ENCODE measurements at regions not wholly inside any gene's neighbourhood (a gene's known extent, or its start where the extent isn't known, plus 50 kb on each side); places are given as distances from the start of the nearest gene placed in this dataset.

DNA sequence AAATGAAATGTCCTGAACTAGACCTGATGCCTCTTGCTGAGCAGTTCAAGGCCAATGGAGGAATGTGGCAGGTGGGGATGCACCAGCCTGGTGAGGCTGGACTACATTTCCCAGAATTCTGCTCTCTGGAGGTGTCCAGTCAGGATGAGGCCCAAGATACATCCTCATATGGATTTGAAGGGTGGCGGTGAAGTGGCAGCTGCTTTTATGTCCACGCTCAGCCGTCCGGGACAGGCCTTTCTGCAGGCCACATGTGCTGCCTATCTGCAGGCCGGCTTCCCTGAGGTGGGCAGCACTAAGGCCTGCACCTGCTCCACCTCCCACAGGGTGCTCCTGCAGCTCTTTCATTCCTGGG, 230.2 kb downstream of the BCL11B start:
- Histone ChIP-seq H3K4me3 (no peak overlapping the region), H3K27ac (no peak overlapping the region), H3K36me3 (no peaks in the 10 kb centered on the region), H3K27me3 (replicated peaks; ENCODE audit: insufficient read depth) (no peaks in the 10 kb centered on the region), H3K9me3 (no peaks in the 10 kb centered on the region), H3K4me1 (ENCODE audit: control insufficient read depth in 1 of 2, low read depth in 2 of 2) (peaks cover 0 to 19% of the 10 kb centered on the region in 2 donors)
- DNase-seq (ENCODE audit: low spot score), result no peak
- ATAC-seq (ENCODE audit: insufficient number of reproducible peaks, low FRiP score, low read depth), result no peak
- TF ChIP-seq, protein P1, sequence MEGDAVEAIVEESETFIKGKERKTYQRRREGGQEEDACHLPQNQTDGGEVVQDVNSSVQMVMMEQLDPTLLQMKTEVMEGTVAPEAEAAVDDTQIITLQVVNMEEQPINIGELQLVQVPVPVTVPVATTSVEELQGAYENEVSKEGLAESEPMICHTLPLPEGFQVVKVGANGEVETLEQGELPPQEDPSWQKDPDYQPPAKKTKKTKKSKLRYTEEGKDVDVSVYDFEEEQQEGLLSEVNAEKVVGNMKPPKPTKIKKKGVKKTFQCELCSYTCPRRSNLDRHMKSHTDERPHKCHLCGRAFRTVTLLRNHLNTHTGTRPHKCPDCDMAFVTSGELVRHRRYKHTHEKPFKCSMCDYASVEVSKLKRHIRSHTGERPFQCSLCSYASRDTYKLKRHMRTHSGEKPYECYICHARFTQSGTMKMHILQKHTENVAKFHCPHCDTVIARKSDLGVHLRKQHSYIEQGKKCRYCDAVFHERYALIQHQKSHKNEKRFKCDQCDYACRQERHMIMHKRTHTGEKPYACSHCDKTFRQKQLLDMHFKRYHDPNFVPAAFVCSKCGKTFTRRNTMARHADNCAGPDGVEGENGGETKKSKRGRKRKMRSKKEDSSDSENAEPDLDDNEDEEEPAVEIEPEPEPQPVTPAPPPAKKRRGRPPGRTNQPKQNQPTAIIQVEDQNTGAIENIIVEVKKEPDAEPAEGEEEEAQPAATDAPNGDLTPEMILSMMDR (IDR thresholded peaks at IDR 0.05), result no peak

DNA sequence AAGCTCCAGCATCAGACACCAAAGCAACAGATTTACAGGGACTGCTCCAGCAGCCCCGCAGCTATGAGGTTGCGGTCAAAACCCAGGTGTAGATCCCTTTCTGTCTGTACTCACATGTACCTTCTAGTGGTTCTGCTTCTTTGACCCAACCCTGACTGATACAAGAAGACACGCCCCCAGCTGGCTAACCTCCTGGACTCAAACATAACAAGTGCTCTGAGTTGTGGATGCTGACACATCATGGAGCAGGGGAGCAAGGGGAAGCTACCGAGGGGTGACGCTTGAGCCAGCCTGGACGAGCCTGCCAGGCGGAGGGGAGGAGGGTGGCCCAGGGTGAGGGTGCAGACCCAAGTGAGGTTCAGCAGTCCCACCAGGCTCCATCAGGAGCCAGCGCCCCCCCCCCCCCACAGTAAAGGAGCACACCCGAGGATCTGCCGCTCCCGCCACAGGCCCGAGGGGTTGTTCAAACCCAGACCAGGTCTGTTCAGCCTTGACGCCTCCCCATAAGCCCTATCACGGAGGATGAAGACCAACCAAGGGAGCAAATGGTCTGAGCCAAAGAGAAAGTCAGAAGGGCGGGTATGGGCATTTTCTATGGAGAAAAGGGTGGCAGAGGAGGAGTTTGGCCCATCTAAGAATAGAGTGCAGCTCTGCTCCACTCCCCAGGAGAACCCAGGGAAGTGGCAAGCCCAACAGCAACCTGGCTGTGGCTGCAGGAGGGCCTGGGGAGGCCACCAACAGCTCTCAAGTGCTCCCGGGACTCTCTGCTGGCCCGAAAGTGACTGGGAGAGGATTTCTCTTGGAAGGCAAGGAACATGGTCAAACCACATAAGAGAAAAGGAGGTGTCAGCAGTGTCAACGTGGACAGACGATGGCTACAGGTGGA, 229.4 kb downstream of the BCL11B start:
- DNase-seq (ENCODE audit: low spot score) (no peak), ATAC-seq (ENCODE audit: insufficient number of reproducible peaks, low FRiP score, low read depth) (no peak)
- TF ChIP-seq, protein P1 (IDR thresholded peaks at IDR 0.05), result no peak
- Histone ChIP-seq H3K36me3 (no peaks in the 10 kb centered on the region), H3K4me3 (no peak overlapping the region), H3K27ac (no peak overlapping the region), H3K27me3 (replicated peaks; ENCODE audit: insufficient read depth) (no peaks in the 10 kb centered on the region), H3K4me1 (ENCODE audit: control insufficient read depth in 1 of 2, low read depth in 2 of 2) (peaks cover 0 to 14% of the 10 kb centered on the region in 2 donors), H3K9me3 (no peaks in the 10 kb centered on the region)

DNA sequence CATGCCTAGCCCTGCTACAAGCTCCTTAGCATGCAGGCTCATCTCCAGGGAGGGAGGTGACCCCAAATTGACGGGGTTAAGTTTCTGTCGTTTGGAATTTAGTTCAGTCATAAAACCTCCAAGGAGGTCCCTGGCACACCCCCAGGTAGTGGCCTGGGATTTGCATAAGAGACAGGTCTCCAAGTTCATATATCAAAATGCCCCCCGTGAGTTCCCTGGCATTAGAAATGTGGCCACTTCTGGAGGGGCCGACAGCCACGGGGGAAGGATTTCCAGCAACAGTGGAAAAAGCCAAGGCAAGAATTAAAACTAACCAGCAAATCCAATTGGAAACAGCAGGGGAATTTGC, 228.8 kb downstream of the BCL11B start:
- no peaks in the 10 kb centered on the region for H3K27me3 ChIP-seq (replicated peaks; ENCODE audit: insufficient read depth)
- no peak overlapping the region for H3K27ac ChIP-seq
- TF ChIP-seq, protein P1 (IDR thresholded peaks at IDR 0.05), result no peak
- DNase-seq (ENCODE audit: low spot score), result no peak
- no peaks in the 10 kb centered on the region for H3K9me3 ChIP-seq
- H3K4me1 ChIP-seq (ENCODE audit: control insufficient read depth in 1 of 2, low read depth in 2 of 2), result peaks cover 0 to 14% of the 10 kb centered on the region in 2 donors
- H3K36me3 ChIP-seq, result no peaks in the 10 kb centered on the region
- no peak for ATAC-seq (ENCODE audit: insufficient number of reproducible peaks, low FRiP score, low read depth)
- H3K4me3 ChIP-seq, result no peak overlapping the region

DNA sequence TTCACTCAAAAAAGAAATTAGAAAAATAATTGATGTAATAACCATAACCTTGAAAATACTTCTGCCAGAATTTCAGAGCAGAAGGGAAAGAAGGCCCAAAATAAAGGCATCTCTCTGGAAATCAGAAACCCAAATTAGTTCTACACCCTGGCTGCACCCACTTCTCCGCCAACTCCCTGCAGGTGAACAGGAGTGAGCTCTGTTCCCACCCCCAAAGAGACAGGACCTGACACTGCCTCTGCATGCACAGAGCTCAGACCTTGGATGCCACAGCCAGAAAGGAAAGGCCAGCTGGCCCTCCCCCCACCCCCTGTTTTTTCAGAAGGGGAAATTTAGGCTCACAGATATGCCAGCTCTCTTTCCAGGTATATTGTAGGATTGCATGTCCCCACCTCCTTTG, 228.2 kb downstream of the BCL11B start:
- H3K9me3 ChIP-seq, result no peaks in the 10 kb centered on the region
- H3K27ac ChIP-seq, result no peak overlapping the region
- H3K4me3 ChIP-seq, result no peak overlapping the region
- no peaks in the 10 kb centered on the region for H3K27me3 ChIP-seq (replicated peaks; ENCODE audit: insufficient read depth)
- TF ChIP-seq, protein P1 (IDR thresholded peaks at IDR 0.05), result no peak
- DNase-seq (ENCODE audit: low spot score) (no peak), ATAC-seq (ENCODE audit: insufficient number of reproducible peaks, low FRiP score, low read depth) (no peak)
- peaks cover 0 to 14% of the 10 kb centered on the region in 2 donors for H3K4me1 ChIP-seq (ENCODE audit: control insufficient read depth in 1 of 2, low read depth in 2 of 2)
- no peaks in the 10 kb centered on the region for H3K36me3 ChIP-seq

DNA sequence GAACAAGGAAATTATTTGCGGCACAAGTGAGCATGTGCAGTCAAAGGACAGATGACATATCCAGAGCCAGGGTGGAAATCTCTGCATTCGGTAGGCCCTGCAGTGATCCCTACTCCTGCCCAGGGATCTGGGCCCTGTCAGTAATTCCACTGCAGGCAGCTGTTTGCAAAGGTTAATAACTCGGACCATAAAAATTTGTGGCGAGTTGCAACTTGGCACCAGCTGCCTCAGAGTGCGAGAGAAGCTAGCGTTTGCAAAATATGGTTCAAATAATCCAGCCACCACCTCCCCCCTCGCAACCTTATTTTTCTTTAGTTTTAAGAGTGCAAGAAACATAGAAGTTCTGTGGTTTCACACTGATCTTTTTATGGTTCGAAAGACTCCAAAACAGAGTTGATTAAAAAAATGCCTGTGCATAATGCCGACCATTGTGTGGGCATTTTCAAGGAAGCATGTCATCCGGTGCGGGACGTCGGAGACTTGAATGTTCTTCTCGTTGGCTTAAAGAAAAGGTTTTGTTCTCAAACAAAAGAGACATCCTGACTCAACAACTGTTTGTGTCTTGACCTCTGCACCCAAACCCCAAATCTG, 224.5 kb downstream of the BCL11B start:
- no peak overlapping the region for H3K4me3 ChIP-seq

More for the DNA sequence above, 224.5 kb downstream of the BCL11B start:
- Histone ChIP-seq H3K9me3 (peaks cover 7% of the 10 kb centered on the region), H3K4me1 (ENCODE audit: control insufficient read depth in 1 of 2, low read depth in 2 of 2) (no peaks in the 10 kb centered on the region), H3K27me3 (replicated peaks; ENCODE audit: insufficient read depth) (no peaks in the 10 kb centered on the region), H3K27ac (no peak overlapping the region), H3K36me3 (no peaks in the 10 kb centered on the region)
- no peak for DNase-seq (ENCODE audit: low spot score)
- ATAC-seq (ENCODE audit: insufficient number of reproducible peaks, low FRiP score, low read depth), result no peak
- TF ChIP-seq, protein P1 (IDR thresholded peaks at IDR 0.05), result no peak
